ENCODE measurements at regions not wholly inside any gene's neighbourhood (a gene's known extent, or its start where the extent isn't known, plus 50 kb on each side); places are given as distances from the start of the nearest gene placed in this dataset.

GRCh38 chr5:77156379-77156778 lies 54.1 kb upstream of the PDE8B start:
- TF ChIP-seq CTCF (IDR thresholded peaks at IDR 0.05; ENCODE audit: low read length) (no peak), EZH2 (optimal IDR thresholded peaks at IDR 0.05; ENCODE audit: low read depth, low read length) (no peak), EZH2phosphoT487 (IDR thresholded peaks at IDR 0.05; ENCODE audit: low read length) (no peak)
